Natural killer cell treated with Interleukin-12 subunit alpha and Interleukin-12 subunit beta and Interleukin-15 and Interleukin-18, amount 100 ng/mL, for 72 hours (primary cell): ENCODE measurements at regions not wholly inside any gene's neighbourhood (a gene's known extent, or its start where the extent isn't known, plus 50 kb on each side); places are given as distances from the start of the nearest gene placed in this dataset.

ENCODE experiments used
- ATAC-seq, 2 donors: fragments of 150-1000 bp; cut with Tn5 transposase in 1 of 2; sonication (Bioruptor Pico), chemical (Tn5 transposase) in 1 of 2; 2 replicates each; pipeline ENCODE4 v1.10.0; 2021
- DNase-seq: peaks from one replicate; pipeline ENCODE4 v3.0.0; 2022; ENCODE audit warnings: low spot score
- H3K27ac Mint-ChIP-seq, 2 donors: 1 replicate in 1 of 2; 2 replicates in 1 of 2; pipeline ENCODE4 v1.8.0; 2022; ENCODE audit warnings: mixed read lengths in 2 of 2, mild to moderate bottlenecking in 1 of 2, moderate library complexity in 1 of 2
- H3K27me3 Mint-ChIP-seq, 2 donors: 1 replicate in 1 of 2; 2 replicates in 1 of 2; pipeline ENCODE4 v1.8.0; 2022; ENCODE audit warnings: mixed read lengths in 2 of 2
- H3K36me3 Mint-ChIP-seq: one replicate; pipeline ENCODE4 v1.8.0; 2022; ENCODE audit warnings: mixed read lengths
- H3K4me1 Mint-ChIP-seq, 2 donors: 1 replicate in 1 of 2; 2 replicates in 1 of 2; pipeline ENCODE4 v1.8.0; 2022; ENCODE audit warnings: low read depth in 2 of 2, mixed read lengths in 2 of 2, mild to moderate bottlenecking in 1 of 2
- H3K4me3 Mint-ChIP-seq: one replicate; pipeline ENCODE4 v1.8.0; 2022; ENCODE audit warnings: mixed read lengths
- H3K9me3 Mint-ChIP-seq: 2 replicates; pipeline ENCODE4 v1.8.0; 2022; ENCODE audit warnings: mixed read lengths

DNA sequence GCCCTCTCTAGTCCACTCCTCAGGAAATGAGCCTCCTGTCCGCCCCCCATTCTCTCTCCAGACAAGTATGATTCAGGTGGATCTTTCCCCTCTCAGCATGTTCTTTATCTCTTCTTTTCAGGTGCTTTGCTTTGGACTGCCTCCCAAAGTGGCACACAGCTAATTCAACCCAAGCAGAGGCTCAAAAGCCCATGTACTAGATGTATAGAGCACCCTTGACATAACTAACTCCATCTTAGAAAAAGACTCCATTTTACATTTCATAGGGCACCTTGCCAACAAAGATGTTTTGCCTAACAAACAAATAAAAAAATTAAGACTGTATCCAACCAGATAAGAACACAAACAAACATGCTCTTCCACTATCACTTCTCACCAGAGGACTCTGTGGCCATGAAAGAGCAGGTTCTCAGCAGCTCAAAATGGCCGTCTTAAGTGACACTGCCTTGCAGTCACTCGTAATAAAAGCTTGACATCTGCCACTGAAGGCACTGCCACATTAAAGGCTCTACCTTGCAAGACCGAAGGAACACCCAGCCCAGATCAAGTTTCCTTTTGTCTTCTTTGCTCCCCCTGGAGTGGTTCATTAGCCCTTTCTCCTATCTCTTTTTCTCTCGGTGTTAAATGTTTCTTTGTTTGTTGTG lies 84.9 kb upstream of the TAB3 start:
- Mint-ChIP-seq H3K4me3 (no peak overlapping the region), H3K9me3 (peaks cover 3% of the 10 kb centered on the region), H3K27me3 (peaks cover 6 to 7% of the 10 kb centered on the region in 2 donors), H3K4me1 (peaks cover 0 to 6% of the 10 kb centered on the region in 2 donors), H3K27ac (no peak overlapping the region), H3K36me3 (no peaks in the 10 kb centered on the region)
- no peak for DNase-seq
- ATAC-seq, result no peak

DNA sequence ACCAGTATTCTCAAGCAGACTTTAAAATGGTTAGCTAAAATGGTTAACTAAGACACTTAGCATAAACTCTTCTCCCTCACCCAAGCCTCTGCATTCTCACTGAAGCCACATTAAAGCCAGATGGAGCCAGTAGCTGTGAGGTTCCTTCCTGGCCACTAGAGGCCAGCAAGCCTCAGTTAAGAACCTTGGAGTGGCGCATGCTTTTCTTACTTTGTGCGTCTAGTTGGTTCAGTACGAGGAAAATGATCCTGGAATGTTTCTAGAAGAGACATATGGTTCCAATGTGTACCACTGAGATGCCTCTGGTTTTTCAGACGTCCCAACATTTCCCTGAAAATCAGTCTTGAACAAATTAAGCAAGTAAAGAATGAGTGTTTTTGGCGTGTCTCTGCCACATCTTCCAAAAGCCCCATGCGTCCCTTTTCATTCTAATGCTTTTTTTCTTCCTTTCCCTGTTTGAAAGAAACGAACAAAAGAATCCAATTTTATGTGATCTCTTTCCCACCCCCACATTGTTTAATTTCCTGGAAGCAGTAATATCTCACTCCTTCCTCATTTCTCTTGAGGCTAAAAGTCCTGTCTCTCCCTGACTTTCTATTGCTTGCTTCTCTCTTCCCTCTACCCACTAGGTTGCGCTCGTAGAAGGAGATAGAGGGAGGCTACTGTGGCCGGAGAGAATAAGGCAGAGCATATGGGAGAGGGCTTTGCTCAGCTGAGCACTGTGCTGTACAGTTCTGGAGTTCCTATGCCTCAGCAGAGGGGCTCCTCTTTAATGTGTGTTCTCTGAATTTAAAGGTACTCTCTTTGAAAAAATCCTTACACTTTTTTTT lies 82.9 kb upstream of the TAB3 start:
- ATAC-seq (peak; percentile 58 to 64), DNase-seq (peak; percentile 62)
- H3K36me3 Mint-ChIP-seq, result no peaks in the 10 kb centered on the region
- H3K9me3 Mint-ChIP-seq, result no peaks in the 10 kb centered on the region
- no peak overlapping the region for H3K27ac Mint-ChIP-seq
- peak overlapping the region; percentile 57 for H3K4me3 Mint-ChIP-seq
- H3K4me1 Mint-ChIP-seq, result peaks cover 0 to 6% of the 10 kb centered on the region in 2 donors
- peaks cover 2 to 3% of the 10 kb centered on the region in 2 donors for H3K27me3 Mint-ChIP-seq

DNA sequence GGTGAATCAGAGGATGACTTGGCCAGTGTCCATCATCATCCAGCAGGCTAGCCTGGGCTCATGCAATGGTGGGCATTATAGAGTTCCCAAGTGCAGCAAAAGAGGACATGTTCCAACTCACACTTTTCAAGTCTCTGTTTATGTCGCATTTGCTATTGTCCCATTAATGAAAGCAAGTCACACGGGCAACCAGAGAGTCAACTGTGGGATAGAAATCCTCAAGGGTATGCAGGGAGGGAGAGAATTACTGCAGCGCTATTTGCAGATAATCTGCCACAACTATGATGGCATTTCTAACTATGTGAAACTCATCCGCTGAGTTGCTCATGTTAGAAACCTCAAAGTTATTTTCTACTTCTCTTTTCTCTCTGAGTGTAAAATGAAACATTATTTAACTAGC lies 78.5 kb upstream of the TAB3 start:
- H3K27ac Mint-ChIP-seq, result no peak overlapping the region
- H3K4me3 Mint-ChIP-seq, result no peak overlapping the region
- H3K4me1 Mint-ChIP-seq, result peaks cover 0 to 6% of the 10 kb centered on the region in 2 donors
- peaks cover 9% of the 10 kb centered on the region in 2 donors for H3K27me3 Mint-ChIP-seq
- H3K36me3 Mint-ChIP-seq, result no peaks in the 10 kb centered on the region
- H3K9me3 Mint-ChIP-seq, result no peaks in the 10 kb centered on the region
- ATAC-seq, result no peak
- no peak for DNase-seq

- ATAC-seq (no peak), DNase-seq (no peak)
- Mint-ChIP-seq H3K4me3 (no peak overlapping the region), H3K9me3 (no peaks in the 10 kb centered on the region), H3K36me3 (no peaks in the 10 kb centered on the region), H3K27ac (no peak overlapping the region), H3K27me3 (peaks cover 9% of the 10 kb centered on the region in 2 donors), H3K4me1 (no peaks in the 10 kb centered on the region)
These were observed 76.7 kb upstream of the TAB3 start for GRCh38 chrX:30965767-30966166.

DNA sequence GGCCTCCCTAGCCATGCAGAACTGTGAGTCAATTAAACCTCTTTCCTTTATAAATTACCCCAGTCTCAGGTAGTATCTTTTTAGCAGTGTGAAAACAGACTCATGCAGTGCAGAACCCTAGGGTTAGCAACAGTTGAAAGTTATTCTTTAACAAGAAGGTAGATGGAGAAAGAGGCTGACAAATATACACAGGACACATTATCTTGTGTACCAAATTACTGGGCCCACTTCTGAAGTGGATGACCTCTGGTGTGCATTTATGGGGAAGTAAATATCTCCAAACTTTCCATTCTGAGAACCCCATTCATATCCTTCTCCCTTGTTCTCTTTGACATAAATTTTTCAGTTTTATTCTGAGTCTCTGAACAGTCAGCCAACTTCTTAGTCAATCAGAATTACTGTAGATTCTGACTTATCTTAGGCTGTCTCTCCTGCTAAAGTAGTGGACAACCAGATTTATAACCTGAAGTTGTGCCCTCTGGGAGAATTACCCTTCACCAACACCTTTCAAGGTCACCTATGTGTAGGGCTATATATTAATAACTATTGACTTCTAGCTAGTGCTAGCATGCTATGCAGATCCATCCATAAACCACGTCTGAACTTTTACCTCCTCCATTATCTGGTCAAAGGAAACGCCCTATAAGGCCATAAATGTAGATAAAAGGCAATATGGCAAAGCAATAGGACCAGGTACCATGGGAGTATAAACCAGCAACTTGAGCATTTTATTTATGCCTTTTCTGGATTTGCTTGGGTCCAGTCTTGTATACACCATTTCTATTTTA lies 72.5 kb upstream of the TAB3 start:
- no peaks in the 10 kb centered on the region for H3K4me1 Mint-ChIP-seq
- ATAC-seq (no peak), DNase-seq (no peak)
- H3K4me3 Mint-ChIP-seq, result no peak overlapping the region
- no peak overlapping the region for H3K27ac Mint-ChIP-seq
- no peaks in the 10 kb centered on the region for H3K9me3 Mint-ChIP-seq
- peaks cover 3% of the 10 kb centered on the region in 2 donors for H3K27me3 Mint-ChIP-seq
- no peaks in the 10 kb centered on the region for H3K36me3 Mint-ChIP-seq

- Mint-ChIP-seq H3K27me3 (no peaks in the 10 kb centered on the region), H3K27ac (no peak overlapping the region), H3K9me3 (no peaks in the 10 kb centered on the region), H3K4me1 (no peaks in the 10 kb centered on the region), H3K4me3 (no peak overlapping the region), H3K36me3 (no peaks in the 10 kb centered on the region)
- ATAC-seq, result no peak
- no peak for DNase-seq
These were observed 68.7 kb upstream of the TAB3 start for GRCh38 chrX:30957753-30958152.

GRCh38 chrX:30955687-30956086 lies 66.6 kb upstream of the TAB3 start:
- ATAC-seq, result no peak
- no peak overlapping the region for H3K27ac Mint-ChIP-seq
- H3K9me3 Mint-ChIP-seq, result no peaks in the 10 kb centered on the region

DNA sequence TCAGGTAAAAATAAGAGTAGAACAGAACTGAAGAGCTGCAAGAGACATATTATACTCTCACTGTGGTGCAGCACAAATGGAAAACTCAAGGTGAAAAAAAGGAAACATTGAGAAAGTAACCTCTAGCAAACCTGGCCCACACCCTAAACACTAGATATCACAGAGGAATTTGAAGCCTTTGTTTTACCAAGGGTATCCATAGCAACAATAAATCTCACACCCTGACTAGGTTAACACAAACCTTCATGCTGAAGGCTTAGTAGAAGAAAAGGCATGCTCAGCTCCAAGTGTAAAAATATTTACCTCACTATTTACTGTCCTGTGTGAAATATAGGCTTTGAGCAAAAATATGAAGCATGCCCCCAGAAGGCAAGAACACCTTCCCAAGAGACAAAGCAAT lies 61.9 kb upstream of the TAB3 start:
- no peak for ATAC-seq
- Mint-ChIP-seq H3K36me3 (no peaks in the 10 kb centered on the region), H3K27ac (no peak overlapping the region), H3K27me3 (peaks cover 9 to 10% of the 10 kb centered on the region in 2 donors), H3K9me3 (no peaks in the 10 kb centered on the region), H3K4me3 (no peak overlapping the region), H3K4me1 (no peaks in the 10 kb centered on the region)
- no peak for DNase-seq

More at GRCh38 chrX:30955687-30956086, 66.6 kb upstream of the TAB3 start:
- Mint-ChIP-seq H3K4me1 (no peaks in the 10 kb centered on the region), H3K4me3 (no peak overlapping the region), H3K36me3 (no peaks in the 10 kb centered on the region), H3K27me3 (peaks cover 0 to under 1% of the 10 kb centered on the region in 2 donors)
- DNase-seq, result no peak

- ATAC-seq (no peak), DNase-seq (no peak)
- Mint-ChIP-seq H3K27ac (no peak overlapping the region), H3K4me3 (no peak overlapping the region), H3K27me3 (peaks cover 9 to 10% of the 10 kb centered on the region in 2 donors), H3K9me3 (no peaks in the 10 kb centered on the region), H3K36me3 (no peaks in the 10 kb centered on the region), H3K4me1 (no peaks in the 10 kb centered on the region)
These were observed 61.3 kb upstream of the TAB3 start for GRCh38 chrX:30950391-30950790.

- no peak for ATAC-seq
- H3K9me3 Mint-ChIP-seq, result no peaks in the 10 kb centered on the region
- no peaks in the 10 kb centered on the region for H3K4me1 Mint-ChIP-seq
- H3K27me3 Mint-ChIP-seq, result peaks cover 9 to 10% of the 10 kb centered on the region in 2 donors
- H3K36me3 Mint-ChIP-seq, result no peaks in the 10 kb centered on the region
- H3K4me3 Mint-ChIP-seq, result no peak overlapping the region
- DNase-seq, result no peak
- no peak overlapping the region for H3K27ac Mint-ChIP-seq
These were observed 60.5 kb upstream of the TAB3 start for GRCh38 chrX:30949554-30949953.

GRCh38 chrX:30948626-30949025 lies 59.6 kb upstream of the TAB3 start:
- Mint-ChIP-seq H3K9me3 (no peaks in the 10 kb centered on the region), H3K4me3 (no peak overlapping the region), H3K27me3 (peaks cover 10 to 13% of the 10 kb centered on the region in 2 donors), H3K4me1 (no peaks in the 10 kb centered on the region), H3K36me3 (no peaks in the 10 kb centered on the region), H3K27ac (no peak overlapping the region)
- DNase-seq, result no peak
- ATAC-seq, result no peak

DNA sequence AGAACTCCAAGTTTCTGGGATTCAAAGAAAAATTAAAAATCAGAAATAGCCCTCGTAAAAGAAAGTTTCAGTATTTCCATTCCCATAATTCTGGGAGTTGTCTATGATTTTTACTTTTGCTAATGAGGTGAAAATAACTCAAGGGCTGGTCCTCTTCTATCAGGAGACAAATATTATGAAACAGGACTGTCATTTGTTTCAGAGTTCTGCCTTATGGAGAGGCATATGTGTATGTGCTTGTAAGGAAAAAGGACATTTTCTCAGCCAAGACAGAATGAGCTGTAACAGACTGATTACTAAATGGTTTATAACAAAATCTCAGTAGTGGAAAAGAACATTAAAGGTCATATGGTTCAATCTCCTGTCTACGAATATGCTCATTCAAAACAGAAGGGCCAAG lies 59.0 kb upstream of the TAB3 start:
- no peak for ATAC-seq
- Mint-ChIP-seq H3K36me3 (no peaks in the 10 kb centered on the region), H3K9me3 (no peaks in the 10 kb centered on the region), H3K27me3 (peaks cover 10 to 13% of the 10 kb centered on the region in 2 donors), H3K4me1 (no peaks in the 10 kb centered on the region), H3K27ac (no peak overlapping the region), H3K4me3 (no peak overlapping the region)
- DNase-seq, result no peak

GRCh38 chrX:30943984-30944383 lies 54.9 kb upstream of the TAB3 start:
- H3K4me1 Mint-ChIP-seq, result no peaks in the 10 kb centered on the region
- H3K9me3 Mint-ChIP-seq, result no peaks in the 10 kb centered on the region
- no peak for ATAC-seq
- peaks cover 0 to 4% of the 10 kb centered on the region in 2 donors for H3K27me3 Mint-ChIP-seq
- no peak for DNase-seq
- H3K4me3 Mint-ChIP-seq, result no peak overlapping the region
- H3K27ac Mint-ChIP-seq, result no peak overlapping the region
- no peaks in the 10 kb centered on the region for H3K36me3 Mint-ChIP-seq

DNA sequence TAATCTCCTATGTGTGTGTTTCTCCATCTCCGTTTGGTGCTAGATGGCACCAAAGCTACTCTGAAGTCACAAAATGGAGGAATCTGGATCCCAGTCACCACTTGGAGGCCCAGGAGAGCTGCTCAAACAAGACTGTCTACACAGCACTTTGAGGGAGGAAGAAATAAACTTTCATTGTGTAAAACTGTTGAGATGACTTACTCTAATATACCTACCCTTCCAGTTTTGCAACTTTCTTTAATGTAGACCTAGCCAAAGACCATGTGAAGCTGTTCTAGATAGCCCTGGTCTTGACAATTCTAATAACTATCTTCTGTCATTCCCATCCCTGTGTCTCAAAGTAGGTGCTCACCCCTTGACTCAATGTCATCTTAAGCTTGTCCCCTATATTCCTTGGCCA lies 52.8 kb upstream of the TAB3 start:
- Mint-ChIP-seq H3K27me3 (peaks cover 0 to 4% of the 10 kb centered on the region in 2 donors), H3K36me3 (no peaks in the 10 kb centered on the region), H3K27ac (no peak overlapping the region), H3K4me1 (no peaks in the 10 kb centered on the region), H3K9me3 (no peaks in the 10 kb centered on the region), H3K4me3 (no peak overlapping the region)
- no peak for ATAC-seq
- DNase-seq, result no peak
